ENCODE measurements at regions not wholly inside any gene's neighbourhood (a gene's known extent, or its start where the extent isn't known, plus 50 kb on each side); places are given as distances from the start of the nearest gene placed in this dataset.

DNA sequence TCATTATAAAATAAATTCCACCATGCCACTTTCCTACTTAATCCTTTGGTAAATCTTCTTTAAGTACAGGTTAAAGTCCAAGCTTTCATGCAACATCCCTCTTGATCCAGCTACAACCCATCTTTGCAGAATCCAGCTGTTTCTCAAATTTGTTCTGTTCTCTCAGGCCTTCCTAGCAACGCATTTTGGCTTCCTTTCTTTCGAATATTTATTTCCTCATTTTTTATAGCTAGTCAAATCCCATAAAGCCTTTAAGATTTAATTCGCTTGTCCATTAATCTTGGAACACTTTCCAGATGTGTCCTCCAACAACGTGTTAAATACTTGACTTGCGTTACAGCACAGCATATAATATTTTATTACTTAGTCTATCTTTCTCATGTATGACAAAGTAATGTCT, 600.1 kb upstream of the CHORDC1 start:
- no peak for TF ChIP-seq EZH2 (IDR thresholded peaks at IDR 0.05; ENCODE audit: borderline replicate concordance, low read depth, low read length, poor library complexity, severe bottlenecking)
- TF ChIP-seq, protein P1, sequence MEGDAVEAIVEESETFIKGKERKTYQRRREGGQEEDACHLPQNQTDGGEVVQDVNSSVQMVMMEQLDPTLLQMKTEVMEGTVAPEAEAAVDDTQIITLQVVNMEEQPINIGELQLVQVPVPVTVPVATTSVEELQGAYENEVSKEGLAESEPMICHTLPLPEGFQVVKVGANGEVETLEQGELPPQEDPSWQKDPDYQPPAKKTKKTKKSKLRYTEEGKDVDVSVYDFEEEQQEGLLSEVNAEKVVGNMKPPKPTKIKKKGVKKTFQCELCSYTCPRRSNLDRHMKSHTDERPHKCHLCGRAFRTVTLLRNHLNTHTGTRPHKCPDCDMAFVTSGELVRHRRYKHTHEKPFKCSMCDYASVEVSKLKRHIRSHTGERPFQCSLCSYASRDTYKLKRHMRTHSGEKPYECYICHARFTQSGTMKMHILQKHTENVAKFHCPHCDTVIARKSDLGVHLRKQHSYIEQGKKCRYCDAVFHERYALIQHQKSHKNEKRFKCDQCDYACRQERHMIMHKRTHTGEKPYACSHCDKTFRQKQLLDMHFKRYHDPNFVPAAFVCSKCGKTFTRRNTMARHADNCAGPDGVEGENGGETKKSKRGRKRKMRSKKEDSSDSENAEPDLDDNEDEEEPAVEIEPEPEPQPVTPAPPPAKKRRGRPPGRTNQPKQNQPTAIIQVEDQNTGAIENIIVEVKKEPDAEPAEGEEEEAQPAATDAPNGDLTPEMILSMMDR (conservative IDR thresholded peaks at IDR 0.05; ENCODE audit: low read depth, low read length): no peak
